OCI-LY7 (cell line): ENCODE measurements at regions not wholly inside any gene's neighbourhood (a gene's known extent, or its start where the extent isn't known, plus 50 kb on each side); places are given as distances from the start of the nearest gene placed in this dataset.

Experiments used
- BruUV-seq: library from RNA; stranded (reverse); fragments of 400-500 nt; replicated peaks from 2 replicates; lab custom pipeline; 2021; lab: Mats Ljungman, UMichigan
- CTCF ChIA-PET: fragments of 300-600 bp; sonication (Branson Sonifier 250); formaldehyde crosslinking; loops from one replicate; lab custom pipeline; 2022; ENCODE audit warnings: antibody characterized with exemption; ENCODE audit not compliant: unreplicated experiment; lab: Charles Lee
- POLR2A ChIA-PET: fragments of 300-600 bp; sonication (Branson Sonifier 250); formaldehyde crosslinking; loops from one replicate; lab custom pipeline; 2022; ENCODE audit warnings: antibody characterized with exemption; lab: Charles Lee
- DNase-seq: peaks from one replicate; pipeline ENCODE4 v3.0.0-alpha.2; 2015; ENCODE audit warnings: low spot score
- H2AFZ ChIP-seq: fragments of 200-600 bp; sonication (generic), shearing (Covaris generic); 2 replicates; pipeline ENCODE4 v1.6.1; 2014; ENCODE audit warnings: mild to moderate bottlenecking, antibody characterized with exemption, low read length, moderate library complexity
- H3K27ac ChIP-seq: fragments of 200-600 bp; sonication (generic); 2 replicates; pipeline ENCODE4 v1.5.1; 2014; ENCODE audit warnings: mixed run types, low read depth, mild to moderate bottlenecking, moderate library complexity, low read length, inconsistent platforms; ENCODE audit not compliant: poor library complexity, severe bottlenecking
- H3K36me3 ChIP-seq: fragments of 200-600 bp; sonication (generic); 2 replicates; pipeline ENCODE4 v1.6.1; 2014; ENCODE audit warnings: mild to moderate bottlenecking, antibody characterized with exemption, low read length, moderate library complexity, mixed read lengths; ENCODE audit not compliant: insufficient read depth
- H3K4me1 ChIP-seq: fragments of 200-600 bp; sonication (generic); 2 replicates; pipeline ENCODE4 v1.5.1; 2014; ENCODE audit warnings: mild to moderate bottlenecking, low read length; ENCODE audit not compliant: insufficient read depth, poor library complexity, severe bottlenecking
- H3K4me2 ChIP-seq: fragments of 200-600 bp; sonication (generic); 2 replicates; pipeline ENCODE4 v1.6.1; 2014; ENCODE audit warnings: mild to moderate bottlenecking, low read length
- H3K4me3 ChIP-seq: fragments of 200-600 bp; sonication (generic); 2 replicates; pipeline ENCODE4 v1.5.1; 2014; ENCODE audit warnings: mild to moderate bottlenecking, low read depth, low read length; ENCODE audit not compliant: poor library complexity, severe bottlenecking
- H3K79me2 ChIP-seq: fragments of 200-600 bp; sonication (generic); 2 replicates; pipeline ENCODE4 v1.6.1; 2016; ENCODE audit warnings: low read depth, mild to moderate bottlenecking, low read length, moderate library complexity, mixed read lengths; ENCODE audit not compliant: insufficient read depth
- H3K9me2 ChIP-seq: fragments of 200-600 bp; sonication (generic); 2 replicates; pipeline ENCODE4 v1.6.1; 2016; ENCODE audit warnings: mild to moderate bottlenecking, low read length, mixed read lengths; ENCODE audit not compliant: insufficient read depth
- H3K9me3 ChIP-seq: fragments of 200-600 bp; sonication (generic); 2 replicates; pipeline ENCODE4 v1.6.1; 2014; ENCODE audit warnings: mild to moderate bottlenecking, mixed run types, low read length, mixed read lengths
- H4K20me1 ChIP-seq: fragments of 200-600 bp; sonication (generic); 2 replicates; pipeline ENCODE4 v1.6.1; 2014; ENCODE audit warnings: mild to moderate bottlenecking, antibody characterized with exemption, low read length, moderate library complexity, mixed read lengths; ENCODE audit not compliant: insufficient read depth
- EZH2phosphoT487 ChIP-seq: fragments of 200-600 bp; sonication (generic); IDR thresholded peaks from 2 replicates; pipeline ENCODE4 v1.6.1; 2018; ENCODE audit warnings: low read depth, borderline replicate concordance, mild to moderate bottlenecking, mixed run types, antibody characterized with exemption, low read length, moderate library complexity, mixed read lengths
- intact Hi-C: fragments of 100-400 bp; cut with micrococcal nuclease; formaldehyde crosslinking; loops from one replicate; pipeline ENCODE4 v1.10.0; 2022; ENCODE audit not compliant: unreplicated experiment
- TF ChIP-seq, protein P1 (sequence below): fragments of 200-600 bp; sonication (generic); conservative IDR thresholded peaks from 2 replicates; pipeline ENCODE4 v1.5.1; 2014; ENCODE audit warnings: mild to moderate bottlenecking, antibody characterized with exemption, low read length, moderate library complexity, mixed read lengths

GRCh38 chrX:69415698-69416097, 88.4 kb upstream of the NALF2 start:
- Histone ChIP-seq H3K79me2 (no peaks in the 10 kb centered on the region), H3K27ac (no peak overlapping the region), H3K9me3 (no peaks in the 10 kb centered on the region), H4K20me1 (no peaks in the 10 kb centered on the region), H3K36me3 (no peaks in the 10 kb centered on the region), H3K4me3 (no peak overlapping the region), H3K4me1 (no peaks in the 10 kb centered on the region), H3K4me2 (no peak overlapping the region), H2AFZ (no peak overlapping the region), H3K9me2 (no peaks in the 10 kb centered on the region)
- BruUV-seq, result no TSS peak
- POLR2A ChIA-PET, result no interaction called here
- intact Hi-C loops, result no loop called here
- TF ChIP-seq, protein P1, sequence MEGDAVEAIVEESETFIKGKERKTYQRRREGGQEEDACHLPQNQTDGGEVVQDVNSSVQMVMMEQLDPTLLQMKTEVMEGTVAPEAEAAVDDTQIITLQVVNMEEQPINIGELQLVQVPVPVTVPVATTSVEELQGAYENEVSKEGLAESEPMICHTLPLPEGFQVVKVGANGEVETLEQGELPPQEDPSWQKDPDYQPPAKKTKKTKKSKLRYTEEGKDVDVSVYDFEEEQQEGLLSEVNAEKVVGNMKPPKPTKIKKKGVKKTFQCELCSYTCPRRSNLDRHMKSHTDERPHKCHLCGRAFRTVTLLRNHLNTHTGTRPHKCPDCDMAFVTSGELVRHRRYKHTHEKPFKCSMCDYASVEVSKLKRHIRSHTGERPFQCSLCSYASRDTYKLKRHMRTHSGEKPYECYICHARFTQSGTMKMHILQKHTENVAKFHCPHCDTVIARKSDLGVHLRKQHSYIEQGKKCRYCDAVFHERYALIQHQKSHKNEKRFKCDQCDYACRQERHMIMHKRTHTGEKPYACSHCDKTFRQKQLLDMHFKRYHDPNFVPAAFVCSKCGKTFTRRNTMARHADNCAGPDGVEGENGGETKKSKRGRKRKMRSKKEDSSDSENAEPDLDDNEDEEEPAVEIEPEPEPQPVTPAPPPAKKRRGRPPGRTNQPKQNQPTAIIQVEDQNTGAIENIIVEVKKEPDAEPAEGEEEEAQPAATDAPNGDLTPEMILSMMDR, result no peak
- no peak for TF ChIP-seq EZH2phosphoT487
- DNase-seq, result no peak
- CTCF ChIA-PET, result no interaction called here

DNA sequence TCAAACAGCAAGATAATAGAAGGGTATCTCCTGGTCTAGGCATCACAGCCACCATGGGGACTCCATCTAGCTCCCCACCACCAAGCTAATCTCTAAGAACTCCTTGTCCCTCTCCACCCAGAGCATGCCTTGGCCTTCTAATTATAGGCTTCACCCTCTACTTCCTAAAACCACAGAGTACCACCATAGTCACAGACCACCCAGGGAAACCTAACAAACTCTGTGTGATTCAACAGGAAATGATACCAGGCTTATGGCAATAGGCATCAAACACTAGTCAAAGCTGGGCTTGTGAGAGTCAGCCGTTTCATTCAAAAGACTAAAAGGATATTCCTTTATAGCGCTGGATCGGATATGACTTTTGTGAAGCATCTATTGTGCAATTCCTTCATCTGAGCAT, 91.5 kb upstream of the NALF2 start:
- Histone ChIP-seq H3K9me2 (no peaks in the 10 kb centered on the region), H4K20me1 (no peaks in the 10 kb centered on the region), H3K27ac (no peak overlapping the region), H2AFZ (no peak overlapping the region), H3K36me3 (no peaks in the 10 kb centered on the region), H3K4me3 (no peak overlapping the region), H3K4me1 (no peaks in the 10 kb centered on the region), H3K9me3 (no peaks in the 10 kb centered on the region), H3K79me2 (no peaks in the 10 kb centered on the region), H3K4me2 (no peak overlapping the region)
- BruUV-seq, result no TSS peak
- intact Hi-C loops, result no loop called here
- TF ChIP-seq EZH2phosphoT487, result no peak
- TF ChIP-seq, protein P1, result no peak
- DNase-seq, result no peak
- ChIA-PET CTCF (no interaction called here), POLR2A (no interaction called here)

DNA sequence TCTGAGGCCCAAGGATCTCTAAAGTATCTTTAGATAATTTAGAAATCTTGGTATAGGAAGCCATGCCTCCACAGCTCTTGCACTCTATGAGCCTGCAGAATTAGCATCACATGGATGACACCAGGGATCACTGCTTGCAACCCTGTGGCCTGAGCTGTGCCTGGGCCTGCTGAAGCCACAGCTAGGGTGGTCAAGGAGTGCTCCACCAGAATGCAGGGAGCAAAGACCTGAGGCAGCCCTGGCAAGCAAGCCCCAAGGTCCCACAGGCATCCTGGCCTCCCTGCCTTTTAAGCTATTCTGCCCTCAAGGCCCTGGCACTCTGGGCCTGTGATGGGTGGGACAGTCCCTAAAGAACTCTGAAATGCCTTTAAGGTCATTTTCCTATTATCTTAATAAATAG, 105.2 kb upstream of the NALF2 start:
- Histone ChIP-seq H3K79me2 (no peaks in the 10 kb centered on the region), H3K9me2 (no peaks in the 10 kb centered on the region), H3K27ac (no peak overlapping the region), H2AFZ (no peak overlapping the region), H3K4me3 (no peak overlapping the region), H3K4me2 (no peak overlapping the region), H4K20me1 (no peaks in the 10 kb centered on the region), H3K4me1 (no peaks in the 10 kb centered on the region), H3K36me3 (no peaks in the 10 kb centered on the region), H3K9me3 (no peaks in the 10 kb centered on the region)
- no TSS peak for BruUV-seq
- CTCF ChIA-PET, result no interaction called here
- POLR2A ChIA-PET, result no interaction called here
- intact Hi-C loops, result no loop called here
- no peak for DNase-seq
- TF ChIP-seq EZH2phosphoT487, result no peak
- TF ChIP-seq, protein P1, result no peak
